NCI-H1417 (cell line): ENCODE measurements at regions not wholly inside any gene's neighbourhood (a gene's known extent, or its start where the extent isn't known, plus 50 kb on each side); places are given as distances from the start of the nearest gene placed in this dataset.

Experiments used
- DNase-seq, 3 experiments: peaks; one replicate each; lab custom pipeline; 2025; lab: John Stamatoyannopoulos, UW

- DNase-seq: no peak
Observed at GRCh38 chr4:158313566-158313965, 103.3 kb downstream of the TMEM144 start.

- DNase-seq: no peak
Observed at GRCh38 chr4:158314756-158315487, 104.6 kb downstream of the TMEM144 start.

GRCh38 chr4:158315706-158316105 lies 105.4 kb downstream of the TMEM144 start:
- DNase-seq: no peak

DNA sequence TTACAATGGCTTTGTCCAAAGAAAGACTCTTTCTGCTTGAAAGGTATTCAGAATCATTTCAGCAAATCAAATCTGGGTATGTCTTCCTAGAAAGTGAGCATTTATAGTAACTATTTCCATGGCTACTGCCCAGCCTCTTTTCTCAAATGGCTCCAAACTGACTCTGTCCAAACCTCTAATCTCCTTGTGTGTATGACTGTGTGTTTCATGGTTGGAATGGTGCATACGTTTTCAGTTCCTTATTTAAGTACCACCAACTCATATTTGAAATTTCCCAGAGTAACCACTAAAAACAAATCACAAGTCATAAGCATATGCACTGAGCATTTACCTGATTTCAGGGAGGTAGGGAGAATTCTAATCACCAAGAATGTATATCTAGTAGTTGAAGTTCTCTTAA lies 106.0 kb downstream of the TMEM144 start:
- DNase-seq: no peak

- no peak for DNase-seq
Observed at GRCh38 chr4:158319880-158320279, 109.6 kb downstream of the TMEM144 start.

- peak in 1 of 3 experiments; percentile 26 for DNase-seq
Observed at GRCh38 chr4:158322109-158322508, 111.8 kb downstream of the TMEM144 start.

GRCh38 chr4:158327525-158327924 lies 117.2 kb downstream of the TMEM144 start:
- no peak for DNase-seq

DNA sequence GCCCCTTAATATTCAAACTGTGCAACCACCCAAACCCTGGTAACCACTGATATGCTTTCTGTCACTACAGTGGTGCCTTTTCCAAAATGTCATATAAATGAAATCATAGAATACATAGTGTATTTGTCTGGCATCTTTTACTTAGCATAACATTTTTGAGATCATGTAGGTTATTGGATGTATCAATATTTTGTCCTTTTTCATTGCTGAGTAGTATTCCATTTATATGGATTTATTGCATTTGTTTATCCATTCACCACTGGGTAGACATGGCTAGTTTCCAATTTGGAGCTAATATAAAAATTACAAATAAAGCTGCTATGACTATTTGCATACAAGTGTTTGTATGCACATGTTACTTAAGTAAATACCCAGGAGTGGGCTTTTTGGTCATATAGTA lies 121.6 kb downstream of the TMEM144 start:
- DNase-seq: no peak

GRCh38 chr4:158333820-158334219 lies 123.5 kb downstream of the TMEM144 start:
- no peak for DNase-seq

DNA sequence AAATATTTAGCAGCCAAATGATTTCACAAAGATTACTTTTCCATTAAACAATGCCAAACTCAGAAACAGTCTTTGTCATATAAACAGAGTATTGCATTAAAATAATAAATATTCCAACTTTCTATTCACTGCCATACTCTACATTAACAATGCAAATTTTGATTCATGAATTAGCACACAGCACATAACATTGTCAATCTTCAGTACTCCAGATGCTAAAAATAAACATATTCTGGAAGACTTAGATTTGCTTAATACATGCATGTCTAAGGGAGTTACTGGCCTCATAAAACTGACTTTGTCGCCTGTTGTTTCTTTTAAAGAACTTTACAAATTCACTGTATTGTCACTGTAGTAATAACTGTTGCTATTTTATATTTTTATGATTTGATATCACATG lies 131.6 kb downstream of the TMEM144 start:
- no peak for DNase-seq

GRCh38 chr4:158346576-158346975 lies 136.3 kb downstream of the TMEM144 start:
- DNase-seq: no peak

GRCh38 chr4:158347556-158347955 lies 137.3 kb downstream of the TMEM144 start:
- no peak for DNase-seq

GRCh38 chr4:158350161-158350560 lies 139.9 kb downstream of the TMEM144 start:
- DNase-seq: no peak

DNA sequence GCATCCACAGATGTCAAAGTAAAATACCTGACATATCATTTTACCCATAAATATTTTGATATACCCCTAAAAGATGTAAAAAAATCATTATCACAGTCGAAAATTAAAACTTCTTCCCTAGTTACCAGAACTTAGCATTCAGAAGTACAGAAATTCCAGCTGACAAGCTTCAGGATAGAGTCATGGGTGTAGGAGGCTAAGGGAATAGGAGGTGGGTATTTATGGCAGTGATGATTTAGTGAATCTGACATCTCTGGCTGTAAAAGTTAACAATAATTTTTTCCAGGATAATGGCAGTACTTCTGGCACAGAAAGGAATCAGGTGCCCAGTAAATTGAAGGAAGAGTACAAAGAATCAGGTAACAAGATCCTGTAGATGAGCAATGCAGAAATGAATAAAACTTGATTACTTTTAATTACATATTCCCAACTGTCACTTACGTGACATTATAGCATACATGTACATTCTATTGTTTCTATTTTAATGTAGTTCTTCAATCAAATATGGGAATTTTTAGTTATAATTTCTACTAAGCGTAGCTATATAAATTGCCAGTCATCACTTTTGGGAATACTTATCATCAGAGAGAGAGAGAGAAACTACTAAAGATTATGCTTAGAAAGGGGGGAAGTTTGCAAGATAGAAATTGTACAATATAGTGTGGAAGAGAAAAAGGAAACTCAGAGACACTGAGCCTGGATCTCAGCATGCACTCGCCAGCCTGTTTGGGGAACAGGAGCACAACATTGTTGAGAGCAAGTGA lies 143.4 kb downstream of the TMEM144 start:
- DNase-seq: no peak

DNA sequence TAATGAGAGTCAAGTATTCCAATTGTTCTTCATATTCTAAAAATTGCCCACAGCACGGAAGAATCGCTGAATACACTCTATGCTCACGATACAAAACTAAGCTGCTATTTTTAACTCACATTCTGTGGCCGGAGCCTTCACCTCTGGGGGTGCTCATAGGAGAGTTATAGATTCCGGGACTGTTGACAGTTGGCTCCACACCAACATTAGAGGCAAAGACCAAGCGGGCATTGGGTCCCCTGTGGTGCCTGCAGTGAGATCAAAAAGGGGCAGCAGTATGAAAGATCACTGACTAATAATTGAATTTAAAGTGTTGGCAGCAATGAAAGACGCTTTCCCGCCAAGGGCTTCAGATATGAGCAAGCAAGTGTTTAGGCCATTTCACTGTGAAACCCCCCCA lies 146.0 kb downstream of the TMEM144 start:
- peak in 2 of 3 experiments; percentile 8 to 19 for DNase-seq

- DNase-seq: peak in 1 of 3 experiments; percentile 30
Observed at GRCh38 chr4:158367932-158368441, 153.7 kb upstream of the RXFP1 start.

DNA sequence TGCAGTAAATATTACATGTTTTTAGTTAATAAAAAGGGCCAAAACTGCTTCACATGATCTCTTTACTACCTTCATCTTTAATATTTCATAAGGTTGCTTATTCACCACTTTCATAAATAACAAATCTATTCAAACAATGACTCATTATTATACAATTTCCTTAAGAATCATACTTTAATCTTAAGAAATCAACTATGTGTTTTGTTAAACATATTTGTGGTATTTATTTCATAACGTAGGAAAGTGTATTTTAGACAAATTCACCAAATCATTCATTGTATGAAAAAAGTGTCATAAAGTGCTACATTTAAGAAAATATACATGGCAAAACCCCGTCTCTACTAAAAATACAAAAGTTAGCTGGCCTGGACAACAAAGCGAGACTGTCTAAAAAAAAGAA lies 150.5 kb upstream of the RXFP1 start:
- DNase-seq: no peak

DNA sequence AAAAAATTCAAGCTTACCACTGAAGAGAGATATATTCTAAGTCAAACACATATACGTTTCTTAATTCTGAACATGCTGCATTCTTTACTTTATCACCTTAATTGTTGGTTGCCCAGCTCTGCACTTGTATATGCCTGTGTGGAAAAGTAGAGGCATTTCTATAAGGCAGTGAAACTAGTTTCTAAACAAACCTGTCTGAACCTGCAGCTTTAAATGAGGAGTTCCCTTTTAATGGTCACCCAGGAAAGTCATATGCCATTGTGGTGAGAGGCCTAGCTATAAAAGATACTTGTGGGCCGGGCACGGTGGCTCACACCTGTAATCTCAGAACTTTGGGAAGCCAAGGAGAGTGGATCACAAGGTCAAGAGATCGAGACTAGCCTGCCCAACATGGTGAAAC lies 147.4 kb upstream of the RXFP1 start:
- DNase-seq: no peak

DNA sequence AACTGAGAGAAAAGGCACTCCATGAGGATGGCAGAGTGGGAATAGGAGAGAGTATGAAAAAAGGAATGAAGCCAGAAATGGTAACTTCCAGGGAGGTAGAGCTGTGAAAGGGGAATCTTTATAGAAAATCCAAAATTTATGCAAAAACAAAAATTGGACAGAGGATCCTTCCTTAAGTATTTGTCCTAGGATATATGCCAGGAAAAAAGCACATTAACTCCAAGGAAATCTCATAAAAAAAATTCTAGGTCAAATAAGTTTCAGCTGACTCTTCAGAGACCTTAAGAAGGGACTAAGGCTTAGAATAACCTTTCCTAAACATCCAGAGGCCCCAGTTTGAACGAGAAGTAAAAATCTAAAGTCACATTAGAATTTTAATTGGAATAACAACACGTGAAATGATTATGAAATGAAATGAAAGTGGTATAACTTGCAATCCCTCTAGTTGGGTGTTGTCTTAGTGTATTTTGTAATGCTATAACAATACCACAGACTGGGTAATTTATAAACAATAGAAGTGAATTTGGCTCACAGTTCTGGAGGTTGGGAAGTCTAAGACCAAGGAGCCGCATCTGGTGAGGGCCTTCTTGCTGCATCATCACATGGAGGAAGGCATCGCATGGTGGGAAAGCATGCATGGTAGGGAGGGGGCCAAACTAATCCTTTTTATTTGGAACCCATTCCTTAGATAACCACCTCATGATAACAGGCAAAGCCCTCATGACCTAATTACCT lies 145.4 kb upstream of the RXFP1 start:
- no peak for DNase-seq

DNA sequence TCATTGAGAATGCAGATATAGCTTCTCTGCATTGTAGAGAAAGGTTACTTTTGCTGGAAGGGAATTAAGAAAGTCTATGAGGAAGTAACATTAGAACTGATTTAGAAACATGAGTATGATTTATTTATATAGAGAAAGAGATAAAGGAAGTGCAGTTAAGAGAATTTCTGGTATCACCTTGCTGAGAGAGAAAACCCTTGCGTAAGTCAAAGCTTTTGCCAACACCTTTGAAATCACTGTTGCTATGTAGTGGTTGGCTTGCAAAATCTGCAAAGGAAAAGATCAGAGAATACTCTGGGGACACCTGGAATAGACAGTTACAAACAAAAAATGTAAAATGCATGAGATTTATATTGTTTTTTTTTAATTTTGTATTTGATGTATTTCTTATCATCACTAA lies 137.3 kb upstream of the RXFP1 start:
- no peak for DNase-seq

- DNase-seq: no peak
Observed at GRCh38 chr4:158395343-158395742, 126.3 kb upstream of the RXFP1 start.

GRCh38 chr4:158395889-158396288 lies 125.8 kb upstream of the RXFP1 start:
- DNase-seq: no peak

GRCh38 chr4:158397781-158398180 lies 123.9 kb upstream of the RXFP1 start:
- DNase-seq: no peak
